GM23338 (cell line): ENCODE measurements at regions not wholly inside any gene's neighbourhood (a gene's known extent, or its start where the extent isn't known, plus 50 kb on each side); places are given as distances from the start of the nearest gene placed in this dataset.

Experiments
- ATAC-seq: fragments of 200-7000 bp; cut with Tn5 transposase; 3 replicates; pipeline ENCODE4 v1.9.1; 2020
- DNase-seq: peaks from one replicate; pipeline ENCODE4 v3.0.0-alpha.2; 2015; ENCODE audit warnings: low spot score
- H2AFZ ChIP-seq: fragments of 200-600 bp; sonication (generic); 2 replicates; pipeline ENCODE4 v1.8.0; 2016; ENCODE audit warnings: antibody characterized with exemption, mild to moderate bottlenecking, moderate library complexity
- H3F3A ChIP-seq: fragments of 200-600 bp; sonication (generic); replicated peaks from 2 replicates; pipeline ENCODE4 v1.8.0; 2017; ENCODE audit warnings: antibody characterized with exemption, mixed run types, low read depth
- H3K27ac ChIP-seq: fragments of 200-600 bp; sonication (generic); 2 replicates; pipeline ENCODE4 v1.6.1; 2016; ENCODE audit warnings: low read depth
- H3K27me3 ChIP-seq: fragments of 200-600 bp; sonication (generic); 2 replicates; pipeline ENCODE4 v1.8.0; 2016; ENCODE audit warnings: mild to moderate bottlenecking, mixed run types, moderate library complexity; ENCODE audit not compliant: insufficient read depth
- H3K36me3 ChIP-seq: fragments of 200-600 bp; sonication (generic); 2 replicates; pipeline ENCODE4 v1.8.0; 2016; ENCODE audit warnings: mild to moderate bottlenecking; ENCODE audit not compliant: insufficient read depth
- H3K4me1 ChIP-seq: fragments of 200-600 bp; sonication (generic); 2 replicates; pipeline ENCODE4 v1.8.0; 2016; ENCODE audit warnings: mild to moderate bottlenecking, moderate library complexity; ENCODE audit not compliant: insufficient read depth
- H3K4me2 ChIP-seq: fragments of 200-600 bp; sonication (generic); 2 replicates; pipeline ENCODE4 v1.7.1; 2017; ENCODE audit warnings: mixed run types
- H3K4me3 ChIP-seq: fragments of 200-600 bp; sonication (generic); 2 replicates; pipeline ENCODE4 v1.6.1; 2016; ENCODE audit warnings: mixed run types
- H3K79me2 ChIP-seq: fragments of 200-600 bp; sonication (generic); replicated peaks from 2 replicates; pipeline ENCODE4 v1.8.0; 2017; ENCODE audit warnings: mild to moderate bottlenecking; ENCODE audit not compliant: insufficient read depth
- H3K9me2 ChIP-seq: fragments of 200-600 bp; sonication (generic); 2 replicates; pipeline ENCODE4 v1.8.0; 2017; ENCODE audit not compliant: insufficient read depth
- H4K20me1 ChIP-seq: fragments of 200-600 bp; sonication (generic); replicated peaks from 2 replicates; pipeline ENCODE4 v1.8.0; 2017; ENCODE audit warnings: mild to moderate bottlenecking; ENCODE audit not compliant: insufficient read depth
- H3K27ac Mint-ChIP-seq: 2 replicates; pipeline ENCODE4 v1.8.0; 2020; ENCODE audit warnings: inconsistent platforms, mild to moderate bottlenecking, moderate library complexity, mixed read lengths
- H3K27me3 Mint-ChIP-seq: 3 replicates; pipeline ENCODE4 v1.8.0; 2022; ENCODE audit warnings: low read depth, mild to moderate bottlenecking, moderate library complexity, mixed read lengths, inconsistent platforms; ENCODE audit not compliant: insufficient read depth, poor library complexity
- H3K36me3 Mint-ChIP-seq: 3 replicates; pipeline ENCODE4 v1.8.0; 2021; ENCODE audit warnings: low read depth, mild to moderate bottlenecking, inconsistent platforms, moderate library complexity, mixed read lengths
- H3K4me1 Mint-ChIP-seq: 3 replicates; pipeline ENCODE4 v1.8.0; 2020; ENCODE audit warnings: mild to moderate bottlenecking, inconsistent platforms, mixed read lengths
- H3K4me3 Mint-ChIP-seq: 3 replicates; pipeline ENCODE4 v1.8.0; 2021; ENCODE audit warnings: moderate library complexity, mild to moderate bottlenecking, inconsistent platforms, mixed read lengths
- H3K9me3 Mint-ChIP-seq: 3 replicates; pipeline ENCODE4 v1.8.0; 2020; ENCODE audit warnings: moderate library complexity, mild to moderate bottlenecking, inconsistent platforms, mixed read lengths
- CTCF ChIP-seq, 2 experiments: fragments of 200-600 bp in 1 of 2; sonication (generic) in 1 of 2; conservative IDR thresholded peaks; 2 replicates each; pipeline versions ENCODE4 v1.5.1 to v1.6.1; 2016 to 2017; ENCODE audit warnings: antibody characterized with exemption in 2 of 2, low read depth in 2 of 2, mild to moderate bottlenecking in 2 of 2, moderate library complexity in 1 of 2
- EZH2phosphoT487 ChIP-seq: fragments of 200-600 bp; sonication (generic); IDR thresholded peaks from one replicate; pipeline ENCODE4 v1.8.1; 2018; ENCODE audit warnings: antibody characterized with exemption; ENCODE audit not compliant: unreplicated experiment
- NANOG ChIP-seq: IDR thresholded peaks from 2 replicates; pipeline ENCODE4 v1.6.1; 2016; ENCODE audit warnings: antibody characterized with exemption, borderline replicate concordance
- STAT1 ChIP-seq: IDR thresholded peaks from one replicate; pipeline ENCODE4 v1.6.1; 2016; ENCODE audit warnings: antibody characterized with exemption; ENCODE audit not compliant: unreplicated experiment
- ZNF462 ChIP-seq: fragments of 250-450 bp; sonication (Bioruptor Pico); IDR thresholded peaks from 2 replicates; pipeline ENCODE4 v1.5.0; 2020; ENCODE audit warnings: mild to moderate bottlenecking, moderate library complexity

DNA sequence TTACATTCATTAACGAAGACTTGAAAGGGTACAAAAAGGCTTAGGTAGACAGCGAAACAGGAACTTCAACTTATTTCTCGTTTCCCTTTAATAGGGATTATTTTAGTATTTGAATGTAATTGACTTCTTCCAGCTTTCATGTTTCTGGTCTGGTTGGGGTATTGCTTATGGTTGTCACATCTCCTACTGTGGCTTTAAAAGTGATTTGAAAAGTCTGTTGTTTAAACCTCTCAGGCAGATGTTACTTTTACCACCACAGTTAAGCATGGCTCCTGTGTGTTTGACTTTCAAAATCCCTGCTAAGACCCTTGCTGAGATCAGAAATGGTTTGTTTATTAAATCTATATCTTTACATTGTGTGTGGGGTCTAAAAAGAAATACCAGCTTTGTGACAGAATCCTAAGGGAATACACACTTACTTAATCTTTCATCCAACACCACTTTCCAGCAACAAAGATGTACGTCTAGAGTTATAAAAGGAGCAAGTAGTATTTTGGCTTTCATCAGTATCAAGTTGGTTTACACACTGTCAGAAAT is 661.2 kb downstream of the FAT4 start:
- H3K4me3 ChIP-seq = no peak overlapping the region
- no peak overlapping the region; the same call in 1 of the 2 replicates for H3K27ac Mint-ChIP-seq
- no peak overlapping the region for H3K27ac ChIP-seq
- H3K4me2 ChIP-seq = no peak overlapping the region
- no peaks in the 10 kb centered on the region for H3K27me3 Mint-ChIP-seq
- H4K20me1 ChIP-seq = no peaks in the 10 kb centered on the region
- H3K36me3 ChIP-seq = no peaks in the 10 kb centered on the region
- no peak overlapping the region for H3K4me3 Mint-ChIP-seq
- H3K36me3 Mint-ChIP-seq = peaks cover 6% of the 10 kb centered on the region
- H3K27me3 ChIP-seq = no peaks in the 10 kb centered on the region
- H3K4me1 Mint-ChIP-seq = no peaks in the 10 kb centered on the region
- H3K79me2 ChIP-seq = no peaks in the 10 kb centered on the region
- H3K4me1 ChIP-seq = no peaks in the 10 kb centered on the region
- H3K9me3 Mint-ChIP-seq = peaks cover 7% of the 10 kb centered on the region
- TF ChIP-seq CTCF (conservative IDR thresholded peaks at IDR 0.05; ENCODE audit: low read depth in 2 of 2) = no peak
- TF ChIP-seq ZNF462 (CRISPR knock-in tag) = no peak
- no peak for TF ChIP-seq EZH2phosphoT487
- TF ChIP-seq NANOG = no peak
- no peak for TF ChIP-seq STAT1
- H3K9me2 ChIP-seq = no peaks in the 10 kb centered on the region
- no peak overlapping the region for H2AFZ ChIP-seq
- DNase-seq (no peak), ATAC-seq (no peak)
- H3F3A ChIP-seq = no peaks in the 10 kb centered on the region
